Skin epidermis (tissue), 12 donors: ENCODE measurements at regions not wholly inside any gene's neighbourhood (a gene's known extent, or its start where the extent isn't known, plus 50 kb on each side); places are given as distances from the start of the nearest gene placed in this dataset.
"Not testable (repeated sequence)": the region's sequence is repeated elsewhere in the genome, so short reads cannot be mapped to it uniquely, and the experiment has no call there.

Experiments used
- H3K27ac ChIP-seq, 21 experiments: fragments of 200-600 bp; sonication (generic) in 11 of 21; one replicate each; pipeline ENCODE4 v1.5.0; 2020; ENCODE audit warnings: mild to moderate bottlenecking in 3 of 21, inconsistent platforms in 2 of 21, moderate library complexity in 2 of 21
- H3K4me3 ChIP-seq, 7 experiments: fragments of 200-600 bp; sonication (generic) in 2 of 7; one replicate each; pipeline ENCODE4 v1.5.0; 2020; ENCODE audit warnings: inconsistent platforms in 2 of 7, mild to moderate bottlenecking in 2 of 7, moderate library complexity in 1 of 7

DNA sequence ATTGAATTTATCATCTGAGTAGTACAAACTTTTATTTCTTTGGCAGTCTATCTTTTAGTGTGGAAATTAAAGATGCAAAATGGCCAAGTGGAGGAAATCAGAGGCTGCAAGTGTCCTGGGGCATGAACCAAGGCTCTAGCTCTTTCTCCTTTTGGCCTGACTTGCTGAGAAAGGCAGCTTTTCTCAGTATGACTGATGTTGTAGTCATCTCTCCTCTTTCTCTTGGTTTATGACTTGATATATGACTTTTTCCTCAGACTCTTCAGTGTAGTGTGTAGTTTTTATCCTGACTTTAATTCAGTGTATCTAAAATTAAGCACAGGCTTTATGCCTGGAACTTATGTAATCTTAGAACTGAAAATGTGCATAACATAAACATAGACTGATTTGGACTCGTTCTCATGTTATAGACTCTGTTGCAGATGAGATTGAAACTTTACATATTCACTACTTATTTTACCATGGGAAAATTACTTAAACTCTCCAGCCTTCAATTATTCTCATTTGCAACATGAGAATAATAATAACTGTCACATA lies 65.7 kb downstream of the SLITRK5 start:
- Histone ChIP-seq H3K27ac (no peak overlapping the region), H3K4me3 (no peak overlapping the region)

DNA sequence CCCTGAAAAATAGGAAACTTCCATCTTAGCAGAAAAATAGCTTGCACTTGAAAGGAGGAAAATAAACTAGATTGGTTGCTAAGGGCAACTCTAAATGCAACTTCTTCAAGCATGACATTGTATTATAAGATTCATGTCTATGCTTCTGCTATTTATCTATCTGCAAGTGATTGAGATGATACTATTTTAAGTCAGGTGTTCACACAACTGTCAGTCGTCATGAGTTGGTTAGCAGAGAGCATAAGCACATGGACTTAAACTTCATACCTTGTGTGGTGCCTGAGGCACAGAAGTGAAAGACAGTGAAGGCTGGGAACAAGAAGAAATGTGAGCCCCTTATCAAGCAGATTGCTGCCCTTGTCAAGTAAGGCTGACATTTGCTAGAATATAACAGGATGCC lies 82.9 kb downstream of the SLITRK5 start:
- H3K27ac ChIP-seq: no peak overlapping the region
- no peak overlapping the region for H3K4me3 ChIP-seq

DNA sequence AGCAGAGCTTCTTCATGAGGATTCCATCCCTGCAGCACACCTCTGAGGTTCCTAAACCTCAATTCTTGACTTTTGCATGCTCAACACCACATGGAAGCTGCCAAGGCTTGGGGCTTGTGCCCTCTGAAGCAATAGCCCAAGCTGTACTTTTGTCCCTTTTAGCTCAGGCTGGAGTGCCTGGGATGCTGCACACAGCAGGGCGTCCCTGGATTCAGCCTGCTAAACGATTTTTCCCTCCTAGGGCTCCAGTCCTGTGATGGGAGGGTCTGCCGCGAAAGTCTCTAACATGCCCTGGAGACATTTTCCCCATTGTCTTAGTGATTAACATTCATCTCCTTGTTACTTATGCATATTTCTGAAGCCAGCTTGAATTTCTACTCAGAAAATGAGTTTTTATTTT lies 98.3 kb downstream of the SLITRK5 start:
- H3K27ac ChIP-seq: no peak overlapping the region
- no peak overlapping the region for H3K4me3 ChIP-seq

DNA sequence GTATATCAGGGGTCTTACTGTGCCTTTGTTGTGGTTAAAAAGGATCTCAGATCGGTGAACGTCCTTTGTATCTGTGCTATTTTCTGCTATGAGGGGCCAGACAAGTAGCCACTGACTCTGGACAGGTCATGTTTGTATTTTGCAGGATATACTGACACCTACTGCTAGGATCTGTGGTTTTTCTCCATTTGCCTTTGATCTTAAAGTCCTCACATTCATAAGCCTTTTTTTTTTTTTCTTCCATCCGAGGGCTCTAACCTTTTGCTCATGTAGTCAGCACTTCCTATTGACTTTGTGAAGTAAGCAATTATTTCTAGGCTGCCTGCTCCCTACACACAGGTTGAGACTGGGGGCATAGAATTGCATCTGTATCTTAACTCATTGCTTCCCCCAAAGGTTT lies 106.2 kb downstream of the SLITRK5 start:
- H3K27ac ChIP-seq: no peak overlapping the region
- H3K4me3 ChIP-seq: no peak overlapping the region

DNA sequence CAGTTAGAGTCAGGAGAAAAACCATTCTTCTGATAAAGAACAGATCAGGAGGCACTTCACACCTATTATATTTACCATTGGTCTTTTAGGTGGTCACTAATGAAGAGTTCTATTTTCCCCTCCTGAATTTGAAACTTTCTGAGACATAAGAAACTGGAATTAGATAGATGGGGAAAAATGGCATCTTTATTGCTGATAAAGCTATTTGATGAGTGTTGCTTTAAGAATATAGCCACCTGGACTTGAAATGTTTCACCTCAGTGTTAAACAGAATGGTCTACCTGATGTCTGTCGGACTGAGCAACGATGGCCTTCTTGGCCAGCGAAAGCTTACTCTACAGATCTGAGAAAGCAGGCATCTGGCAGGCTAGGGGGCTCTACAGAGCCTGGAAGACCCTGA lies 107.0 kb downstream of the SLITRK5 start:
- H3K4me3 ChIP-seq: no peak overlapping the region
- no peak overlapping the region for H3K27ac ChIP-seq

DNA sequence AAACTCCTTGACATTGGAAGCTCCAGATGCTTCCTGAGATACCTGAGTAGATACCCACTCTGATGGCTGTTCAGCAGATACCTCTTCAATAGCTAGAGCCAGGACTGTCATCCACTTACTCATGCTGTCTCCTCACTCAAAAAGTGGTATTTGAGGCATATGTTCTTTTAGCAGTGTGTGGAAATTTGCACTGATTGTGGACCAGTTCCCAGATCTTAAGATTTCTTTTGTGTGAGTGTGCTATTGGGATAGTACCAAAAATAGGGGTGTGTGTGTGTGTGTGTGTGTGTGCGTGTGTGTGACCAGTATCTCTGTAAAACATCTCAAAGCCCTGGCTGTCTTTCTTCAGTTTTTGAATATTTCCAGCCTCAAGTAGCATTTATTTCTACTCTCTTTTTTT lies 108.3 kb downstream of the SLITRK5 start:
- Histone ChIP-seq H3K27ac (no peak overlapping the region), H3K4me3 (no peak overlapping the region)

DNA sequence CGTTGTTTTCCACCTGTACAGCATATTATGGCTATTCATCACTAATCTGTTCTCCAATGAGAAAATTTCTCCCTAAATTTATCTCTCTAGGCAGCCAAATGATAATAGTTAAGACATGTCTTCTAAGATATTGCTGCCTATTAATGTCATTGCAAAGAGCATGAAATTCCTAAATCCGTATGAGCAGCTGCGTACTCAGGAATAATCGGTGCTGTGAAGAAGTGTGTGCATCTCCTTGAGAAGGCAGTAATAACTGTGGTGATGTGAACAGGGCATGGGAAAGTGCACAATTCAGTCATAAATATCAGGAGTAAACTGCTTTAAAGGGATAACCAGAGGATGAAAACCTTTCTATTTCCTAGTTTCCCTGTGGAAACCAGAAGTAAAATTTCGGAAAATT lies 112.2 kb downstream of the SLITRK5 start:
- H3K27ac ChIP-seq: no peak overlapping the region
- no peak overlapping the region for H3K4me3 ChIP-seq

DNA sequence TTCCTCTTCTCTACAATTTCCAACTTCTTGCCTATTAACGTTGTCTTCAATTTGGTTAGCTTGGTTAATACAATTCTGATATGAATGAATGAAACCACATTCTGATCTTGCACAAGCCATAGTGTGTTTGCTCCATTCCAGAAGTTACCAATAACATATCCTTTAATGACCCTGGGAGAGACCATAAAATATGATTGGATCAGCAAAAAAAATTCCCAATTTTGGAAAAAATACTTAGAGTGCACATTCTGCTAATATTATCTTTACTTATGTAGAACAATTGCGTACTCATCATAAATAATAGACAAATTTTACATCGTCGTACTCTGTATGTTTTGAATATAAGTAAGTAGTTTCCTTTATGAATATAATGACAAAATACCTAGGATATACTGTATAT lies 117.2 kb downstream of the SLITRK5 start:
- Histone ChIP-seq H3K4me3 (no peak overlapping the region), H3K27ac (no peak overlapping the region)

DNA sequence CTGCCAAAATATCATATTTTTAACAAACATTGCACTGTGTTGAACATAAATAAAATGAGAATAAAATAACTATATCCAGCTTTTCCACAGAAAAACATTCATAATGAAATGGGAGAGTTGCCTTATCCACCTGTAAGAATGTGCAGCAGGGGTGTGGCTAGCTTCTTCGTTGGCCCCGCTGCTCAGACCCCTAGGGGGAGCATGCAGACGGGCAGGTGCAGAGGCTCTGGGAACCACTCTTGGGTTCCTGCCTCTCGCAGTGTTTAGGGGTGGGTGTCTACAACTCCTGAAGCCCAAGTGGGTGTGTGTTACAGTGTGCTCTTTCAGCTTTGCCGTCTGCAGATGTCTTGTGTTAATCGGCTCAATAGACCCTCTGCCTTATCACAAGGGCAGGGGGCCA lies 121.7 kb downstream of the SLITRK5 start:
- Histone ChIP-seq H3K4me3 (no peak overlapping the region), H3K27ac (no peak overlapping the region)

DNA sequence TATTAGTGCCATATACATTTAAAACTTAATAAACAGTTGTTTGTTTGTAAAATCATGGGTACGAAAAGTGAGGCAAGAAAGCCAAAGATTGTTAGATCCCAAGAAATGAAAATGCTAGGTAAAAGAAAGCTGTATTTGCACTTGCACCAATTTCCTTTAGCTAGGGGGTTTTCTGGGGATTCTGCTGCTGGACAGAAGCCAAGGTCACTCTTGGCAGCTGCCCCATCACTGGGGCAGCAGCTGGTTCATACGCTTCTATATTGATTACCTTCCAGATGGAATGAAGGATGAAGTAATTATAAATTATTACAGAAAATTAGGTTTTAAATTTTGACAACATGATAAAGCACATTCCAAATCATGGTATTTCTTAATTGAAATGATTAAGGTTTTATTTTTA lies 127.4 kb downstream of the SLITRK5 start:
- Histone ChIP-seq H3K4me3 (no peak overlapping the region), H3K27ac (no peak overlapping the region)

DNA sequence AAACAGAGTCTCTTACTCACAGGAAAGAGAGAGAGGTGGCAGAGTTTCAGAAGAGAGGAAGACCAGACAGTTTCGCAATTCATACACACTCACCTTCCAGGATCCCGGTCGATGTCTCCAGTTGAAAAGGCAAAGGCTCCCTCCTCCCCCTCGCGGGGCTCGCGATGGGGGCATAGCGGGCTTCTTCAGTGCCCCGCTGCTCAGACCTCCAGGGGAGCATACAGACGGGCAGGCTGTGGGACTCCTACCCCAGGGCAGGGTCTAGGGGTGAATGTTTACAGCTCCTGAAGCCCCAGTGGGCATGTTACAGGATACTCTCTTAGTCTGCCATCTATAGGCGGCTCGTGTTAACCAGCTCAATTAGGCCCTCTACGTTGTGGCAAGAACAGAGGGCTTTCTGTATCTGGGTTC lies 139.2 kb downstream of the SLITRK5 start:
- Histone ChIP-seq H3K4me3 (no peak overlapping the region), H3K27ac (no peak overlapping the region)

DNA sequence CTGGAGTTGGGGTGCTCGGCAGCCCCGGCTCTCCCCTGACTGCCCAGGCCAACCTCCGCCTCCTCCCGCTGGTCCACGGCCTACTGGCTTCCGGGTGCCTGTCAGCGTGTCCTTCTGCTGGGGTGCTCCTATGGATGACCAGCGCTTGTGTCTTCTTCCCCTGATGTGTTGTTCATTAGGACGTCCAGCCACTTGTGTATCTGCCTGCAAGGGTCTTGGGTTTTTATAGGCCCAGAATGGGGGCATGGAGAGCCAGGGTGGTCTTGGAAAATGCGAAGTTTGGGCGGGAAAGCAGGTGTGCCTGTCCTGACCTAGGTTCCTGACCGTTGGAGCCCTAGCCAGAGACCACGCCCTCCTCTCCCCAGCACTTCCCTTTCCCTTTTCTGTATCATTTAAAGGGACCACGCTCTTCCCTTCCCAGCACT lies 139.8 kb downstream of the SLITRK5 start:
- H3K27ac ChIP-seq: no peak overlapping the region
- no peak overlapping the region for H3K4me3 ChIP-seq

DNA sequence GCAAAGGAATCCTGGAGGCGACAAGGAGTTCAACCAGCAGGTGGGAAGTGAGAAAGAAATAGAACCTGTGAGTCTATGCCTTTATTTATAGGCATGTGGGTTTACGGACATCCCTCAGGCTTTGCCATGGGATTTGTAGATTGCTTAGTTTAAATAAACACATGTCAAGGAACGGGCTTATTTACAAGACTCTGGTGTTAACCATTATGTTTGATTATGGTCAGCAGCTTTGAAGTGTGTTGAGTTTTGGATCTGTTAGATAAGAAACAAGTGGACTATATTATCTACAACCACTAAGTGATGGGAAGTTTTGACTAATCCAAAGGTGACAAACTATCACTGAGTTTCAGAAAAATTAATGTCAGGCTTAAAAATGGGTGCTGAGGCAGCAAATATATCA lies 143.2 kb downstream of the SLITRK5 start:
- no peak overlapping the region for H3K27ac ChIP-seq
- H3K4me3 ChIP-seq: no peak overlapping the region

DNA sequence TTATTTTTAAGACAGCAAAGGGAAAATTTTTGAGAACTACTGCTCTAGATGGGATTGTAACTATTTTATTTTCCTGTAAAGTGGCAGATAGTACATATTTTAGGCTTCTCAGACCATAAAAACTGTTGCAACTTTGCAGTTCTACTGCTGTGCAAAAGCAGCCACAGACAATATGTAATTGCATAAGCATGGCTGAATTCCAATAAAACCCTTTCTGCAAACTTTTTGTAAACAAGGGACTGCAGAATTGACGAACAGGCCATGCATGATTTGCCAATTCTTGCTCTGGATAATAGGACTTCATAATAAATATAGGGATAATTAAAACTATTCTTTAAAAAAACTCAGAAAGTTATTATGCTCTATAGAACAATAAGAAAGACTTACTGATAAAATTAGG lies 149.1 kb downstream of the SLITRK5 start:
- Histone ChIP-seq H3K4me3 (no peak overlapping the region), H3K27ac (no peak overlapping the region)

DNA sequence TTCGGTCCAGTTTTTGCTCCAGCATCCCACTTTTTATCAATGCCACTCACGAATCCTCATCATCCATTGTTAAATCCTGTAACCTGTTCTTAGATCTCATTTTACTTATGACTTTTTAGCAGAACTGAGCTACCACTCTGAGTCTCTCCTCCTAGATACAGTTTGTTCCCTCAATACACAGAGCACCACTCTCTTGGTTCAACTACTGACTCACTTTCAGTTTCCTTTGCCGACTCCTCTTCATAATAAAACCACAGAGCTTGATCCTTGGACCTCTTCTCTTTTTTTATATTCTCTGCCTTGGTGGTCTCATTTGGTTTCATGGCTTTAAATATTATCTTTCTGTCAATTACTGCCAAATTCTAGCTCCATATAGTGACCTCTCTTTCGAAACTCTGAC lies 150.3 kb downstream of the SLITRK5 start:
- H3K4me3 ChIP-seq: no peak overlapping the region

DNA sequence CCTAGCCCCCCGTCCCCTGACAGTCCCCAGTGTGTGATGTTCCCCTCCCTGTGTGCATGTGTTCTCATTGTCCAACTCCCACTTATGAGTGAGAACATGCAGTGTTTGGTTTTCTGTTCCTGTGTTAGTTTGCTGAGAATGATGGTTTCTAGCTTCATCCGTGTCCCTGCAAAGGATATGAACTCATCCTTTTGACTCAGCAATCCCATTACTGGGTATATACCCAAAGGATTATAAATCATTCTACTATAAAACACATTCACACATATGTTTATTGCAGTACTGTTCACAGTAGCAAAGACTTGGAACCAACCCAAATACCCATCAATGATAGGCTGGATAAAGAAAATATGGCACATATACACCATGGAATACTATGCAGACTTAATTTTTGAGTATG lies 155.1 kb downstream of the SLITRK5 start:
- not testable (repeated sequence) for H3K4me3 ChIP-seq, H3K27ac ChIP-seq

More for the DNA sequence above, 150.3 kb downstream of the SLITRK5 start:
- no peak overlapping the region for H3K27ac ChIP-seq

DNA sequence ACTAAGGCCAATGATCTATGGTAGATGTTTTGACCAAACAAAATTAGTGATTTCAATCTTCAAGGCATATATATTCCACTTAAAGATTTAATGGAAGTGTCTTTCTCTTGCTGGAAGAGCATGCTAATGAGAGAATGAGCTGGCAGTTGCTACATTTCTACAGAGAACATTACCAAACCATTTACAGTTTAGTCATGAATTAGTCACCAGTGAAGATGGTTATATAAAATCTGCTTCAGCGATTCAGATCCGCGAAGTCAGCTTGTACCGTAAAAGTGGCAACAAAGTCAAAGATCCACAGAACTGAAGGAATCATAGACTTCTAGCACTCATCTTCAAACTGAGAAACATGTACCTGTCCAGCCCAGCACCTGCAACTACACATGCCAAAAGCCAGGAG lies 156.3 kb downstream of the SLITRK5 start:
- H3K4me3 ChIP-seq: no peak overlapping the region
- H3K27ac ChIP-seq: no peak overlapping the region

DNA sequence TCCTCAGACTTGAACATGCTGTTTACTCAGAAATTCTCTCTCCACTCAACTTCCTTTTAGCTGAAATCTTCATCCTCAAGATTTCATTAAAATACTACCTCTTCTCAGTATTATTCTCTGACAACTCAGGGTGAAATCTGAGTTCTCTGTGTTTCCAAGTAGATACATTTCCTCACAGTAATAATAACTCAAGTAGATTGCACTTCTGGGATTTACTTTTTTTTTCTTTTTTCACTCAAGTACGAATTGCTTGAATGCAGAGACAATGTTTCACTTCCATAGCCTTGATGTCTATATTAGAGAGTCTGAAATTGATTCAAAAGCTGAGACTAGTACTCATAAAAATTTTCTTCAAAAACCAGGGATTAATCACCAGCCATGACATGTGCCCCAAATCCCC lies 166.4 kb downstream of the SLITRK5 start:
- Histone ChIP-seq H3K27ac (no peak overlapping the region), H3K4me3 (no peak overlapping the region)

DNA sequence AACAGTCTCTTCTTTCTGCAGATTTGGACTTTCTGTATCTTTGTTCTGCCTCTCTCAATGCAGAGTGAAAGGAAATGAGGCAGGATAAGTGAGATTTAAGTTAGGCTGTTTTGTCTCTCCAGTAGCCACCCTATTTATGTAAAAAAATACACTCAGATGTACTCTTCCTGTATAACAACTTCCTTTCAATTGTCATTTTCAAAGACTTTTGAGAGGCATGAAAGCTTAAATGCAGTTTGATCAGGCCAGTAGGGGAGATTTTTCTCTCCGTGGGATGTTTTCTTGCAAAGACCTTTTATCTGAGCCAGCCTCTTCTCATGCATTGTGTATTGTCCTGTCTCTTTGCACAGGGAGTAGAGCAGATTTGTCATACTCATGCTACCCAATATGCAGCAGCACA lies 166.8 kb downstream of the SLITRK5 start:
- Histone ChIP-seq H3K27ac (no peak overlapping the region), H3K4me3 (no peak overlapping the region)

DNA sequence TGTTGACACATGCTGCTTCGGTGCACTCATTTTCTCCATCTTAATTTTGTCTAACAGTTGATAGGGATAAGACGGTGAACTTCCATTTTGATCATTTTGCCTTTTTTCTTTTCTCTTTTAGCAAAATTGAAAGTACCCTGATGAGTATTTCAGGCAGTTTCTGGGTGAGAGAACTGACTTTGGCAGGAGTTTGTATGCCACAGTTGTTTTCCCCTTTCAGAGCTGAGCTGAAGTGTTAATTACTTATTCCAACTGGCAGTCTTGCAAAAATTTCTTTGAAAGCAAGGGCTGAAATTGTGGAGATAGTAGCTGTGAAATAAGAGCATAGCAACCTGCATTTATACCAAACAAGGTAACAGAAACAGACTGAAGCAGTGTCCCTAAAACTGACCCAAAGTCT lies 180.2 kb downstream of the SLITRK5 start:
- H3K27ac ChIP-seq: no peak overlapping the region

DNA sequence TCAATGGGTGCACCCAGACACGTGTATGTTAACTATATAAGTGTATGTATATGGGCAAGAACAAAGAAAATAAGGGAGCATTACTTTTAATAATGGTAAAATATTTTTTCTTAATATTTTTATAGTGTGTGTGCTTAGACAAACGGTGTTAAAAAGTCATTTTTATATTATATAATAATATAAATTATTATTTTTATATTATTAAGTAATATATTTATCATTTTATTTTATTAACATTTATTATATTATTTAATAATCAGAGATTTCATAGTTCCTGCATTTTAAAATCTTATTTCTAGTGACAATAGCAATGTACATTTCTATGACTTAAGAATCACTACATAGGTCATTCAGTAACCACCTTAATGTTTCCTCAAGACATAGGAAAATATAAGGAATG lies 184.4 kb downstream of the SLITRK5 start:
- Histone ChIP-seq H3K27ac (no peak overlapping the region), H3K4me3 (no peak overlapping the region)

More for the DNA sequence above, 180.2 kb downstream of the SLITRK5 start:
- no peak overlapping the region for H3K4me3 ChIP-seq

DNA sequence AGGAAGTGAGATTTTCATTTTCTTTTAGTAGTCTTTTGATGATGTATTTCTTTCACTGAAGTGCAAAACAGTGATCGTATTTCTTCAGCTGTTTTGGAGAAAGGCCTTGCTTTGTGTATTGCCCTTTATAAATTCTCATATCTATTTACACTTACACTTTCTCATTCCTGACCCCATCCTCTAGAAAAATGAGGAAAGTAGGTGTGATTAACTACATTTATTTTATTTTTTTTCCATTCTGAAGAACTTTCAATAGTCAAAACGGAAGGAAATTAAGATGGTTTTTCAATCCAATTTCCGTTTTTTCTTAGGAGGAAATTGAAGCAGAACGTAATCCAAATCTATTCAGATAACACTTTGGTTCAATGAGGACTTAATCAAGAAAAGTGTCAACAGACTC lies 188.1 kb downstream of the SLITRK5 start:
- H3K27ac ChIP-seq: no peak overlapping the region
- H3K4me3 ChIP-seq: no peak overlapping the region

DNA sequence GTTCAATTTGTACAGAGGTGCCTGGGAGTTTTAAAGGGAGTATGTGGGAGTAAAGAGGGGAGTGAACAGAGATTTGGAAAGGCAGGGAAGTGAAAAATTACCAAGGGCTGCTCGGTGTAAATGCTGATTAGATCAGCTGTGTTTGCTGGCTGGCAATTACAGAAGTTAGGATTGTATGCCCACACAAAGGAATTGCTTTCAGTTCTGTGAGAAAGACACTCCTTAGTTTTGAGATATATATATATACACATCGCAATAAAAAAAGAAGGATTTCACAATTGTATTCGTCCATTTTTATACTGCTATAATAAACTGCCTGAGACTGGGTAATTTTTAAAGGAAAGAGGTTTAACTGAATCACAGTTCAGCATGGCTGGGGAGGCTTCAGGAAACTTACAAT lies 196.3 kb downstream of the SLITRK5 start:
- H3K27ac ChIP-seq: no peak overlapping the region
- no peak overlapping the region for H3K4me3 ChIP-seq
